Activated T-cell treated with anti-CD3 and anti-CD28 coated beads, Interleukin-2, amount 50 U/mL, for 72 hours (primary cell): ENCODE measurements at regions not wholly inside any gene's neighbourhood (a gene's known extent, or its start where the extent isn't known, plus 50 kb on each side); places are given as distances from the start of the nearest gene placed in this dataset.

Experiments
- ATAC-seq, 2 donors: fragments of 150-1000 bp; cut with Tn5 transposase; replicated peaks in 1 of 2; 2 replicates each; pipeline ENCODE4 v1.10.0; 2021; ENCODE audit warnings: moderate library complexity in 2 of 2, mild to moderate bottlenecking in 1 of 2
- DNase-seq, 2 donors: peaks; one replicate each; pipeline ENCODE4 v3.0.0; 2021 to 2022; ENCODE audit warnings: mixed read lengths in 1 of 2
- H3K27ac Mint-ChIP-seq: one replicate; pipeline ENCODE4 v1.8.0; 2022; ENCODE audit warnings: mild to moderate bottlenecking, moderate library complexity, mixed read lengths
- H3K27me3 Mint-ChIP-seq: one replicate; pipeline ENCODE4 v1.8.0; 2022; ENCODE audit warnings: low read depth, mixed read lengths
- H3K36me3 Mint-ChIP-seq, 2 donors: one replicate each; pipeline ENCODE4 v1.8.0; 2022; ENCODE audit warnings: mixed read lengths in 2 of 2, mild to moderate bottlenecking in 1 of 2; ENCODE audit not compliant: insufficient read depth in 2 of 2
- H3K4me1 Mint-ChIP-seq: one replicate; pipeline ENCODE4 v1.8.0; 2022; ENCODE audit warnings: low read depth, mixed read lengths
- H3K4me3 Mint-ChIP-seq, 2 donors: one replicate each; pipeline ENCODE4 v1.8.0; 2022; ENCODE audit warnings: mild to moderate bottlenecking in 2 of 2, mixed read lengths in 2 of 2, moderate library complexity in 2 of 2
- H3K9me3 Mint-ChIP-seq, 2 donors: one replicate each; pipeline ENCODE4 v1.8.0; 2022; ENCODE audit warnings: mixed read lengths in 2 of 2

DNA sequence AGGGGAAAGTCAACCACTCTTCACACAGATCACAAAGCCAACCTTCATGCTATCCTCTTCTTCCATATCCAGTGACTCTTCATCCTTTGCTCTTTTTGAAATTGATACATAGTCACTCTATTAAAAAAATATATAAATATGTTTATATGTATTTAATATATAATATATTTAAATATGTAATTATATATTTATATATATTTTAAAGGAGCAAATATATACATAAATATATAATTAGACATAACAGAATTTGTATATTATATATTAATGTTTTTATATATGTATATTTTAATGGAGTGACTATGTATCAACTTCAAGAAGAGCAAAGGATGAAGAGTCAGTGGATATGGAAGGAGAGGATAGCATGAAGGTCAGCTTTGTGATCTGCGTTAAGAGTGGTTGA is 374.9 kb downstream of the CDH9 start:
- H3K9me3 Mint-ChIP-seq = peaks cover 2 to 3% of the 10 kb centered on the region in 2 donors
- no peak for ATAC-seq
- H3K27ac Mint-ChIP-seq = no peak overlapping the region
- DNase-seq = no peak
- no peaks in the 10 kb centered on the region for H3K36me3 Mint-ChIP-seq
- no peaks in the 10 kb centered on the region for H3K4me1 Mint-ChIP-seq
- no peaks in the 10 kb centered on the region for H3K27me3 Mint-ChIP-seq
- no peak overlapping the region for H3K4me3 Mint-ChIP-seq

DNA sequence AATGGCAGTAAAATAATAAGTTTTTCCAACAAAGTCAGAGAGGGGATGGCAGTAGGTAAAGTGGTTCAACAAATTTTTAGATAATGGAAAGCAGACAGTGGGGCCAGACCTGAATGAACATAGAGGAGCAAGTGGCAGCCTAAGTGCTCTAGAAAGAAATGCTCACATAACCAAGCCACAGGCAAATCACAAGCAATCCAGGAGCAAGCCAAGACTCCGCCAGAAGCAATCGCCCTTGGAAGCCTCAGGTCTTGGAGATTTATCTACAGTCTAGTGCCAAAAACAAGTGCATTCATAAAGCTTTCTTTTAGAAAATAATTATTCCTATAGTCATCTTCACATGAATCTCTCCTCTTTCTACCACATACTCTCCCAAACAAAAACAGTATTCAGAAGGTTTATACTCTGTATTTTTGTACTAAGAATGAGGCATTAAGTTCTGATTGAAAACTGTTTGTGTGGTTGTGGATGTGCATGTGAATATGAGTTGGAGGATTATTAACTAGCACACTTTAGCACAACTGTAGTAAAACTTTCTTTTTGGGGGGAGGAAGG is 375.5 kb downstream of the CDH9 start:
- ATAC-seq (no peak), DNase-seq (no peak)
- H3K4me1 Mint-ChIP-seq = no peaks in the 10 kb centered on the region
- H3K36me3 Mint-ChIP-seq = no peaks in the 10 kb centered on the region
- peaks cover 2 to 3% of the 10 kb centered on the region in 2 donors for H3K9me3 Mint-ChIP-seq
- H3K27me3 Mint-ChIP-seq = no peaks in the 10 kb centered on the region
- H3K4me3 Mint-ChIP-seq = no peak overlapping the region
- no peak overlapping the region for H3K27ac Mint-ChIP-seq

DNA sequence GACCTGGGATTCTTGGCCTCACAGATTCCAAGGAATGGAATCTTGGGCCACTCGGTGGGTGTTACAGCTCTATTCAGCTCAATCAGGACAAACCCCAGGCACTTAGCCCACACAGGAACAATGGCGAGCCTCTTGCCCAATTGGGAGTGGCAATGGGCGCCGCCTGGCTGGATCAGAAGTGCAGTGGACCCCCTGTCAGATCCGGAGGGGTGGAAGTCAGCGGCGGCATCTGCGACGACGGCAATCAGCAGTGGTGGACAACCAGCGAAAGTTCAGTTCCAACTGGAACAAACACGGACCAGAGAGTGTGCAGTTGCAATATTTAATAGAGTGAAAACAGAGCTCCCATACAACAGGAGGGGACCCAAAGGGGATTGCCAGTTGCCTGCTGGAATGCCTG is 378.3 kb downstream of the CDH9 start:
- Mint-ChIP-seq H3K36me3 (peaks cover 0 to 3% of the 10 kb centered on the region in 2 donors), H3K4me3 (no peak overlapping the region), H3K27me3 (no peaks in the 10 kb centered on the region), H3K4me1 (no peaks in the 10 kb centered on the region), H3K27ac (no peak overlapping the region), H3K9me3 (peaks cover 3 to 4% of the 10 kb centered on the region in 2 donors)
- ATAC-seq (no peak), DNase-seq (no peak)

- Mint-ChIP-seq H3K36me3 (peaks cover 0 to 2% of the 10 kb centered on the region in 2 donors), H3K4me1 (no peaks in the 10 kb centered on the region), H3K9me3 (peaks cover 10 to 14% of the 10 kb centered on the region in 2 donors), H3K4me3 (no peak overlapping the region), H3K27me3 (no peaks in the 10 kb centered on the region), H3K27ac (no peak overlapping the region)
- ATAC-seq (no peak), DNase-seq (no peak)
Observed at GRCh38 chr5:26649000-26649399, 389.4 kb downstream of the CDH9 start.

GRCh38 chr5:26647781-26648180 is 390.6 kb downstream of the CDH9 start:
- no peak for DNase-seq
- peaks cover 12 to 13% of the 10 kb centered on the region in 2 donors for H3K9me3 Mint-ChIP-seq
- H3K27ac Mint-ChIP-seq = no peak overlapping the region

GRCh38 chr5:26645659-26646058 is 392.7 kb downstream of the CDH9 start:
- H3K9me3 Mint-ChIP-seq = peaks cover 12 to 14% of the 10 kb centered on the region in 2 donors
- H3K4me1 Mint-ChIP-seq = no peaks in the 10 kb centered on the region
- H3K27me3 Mint-ChIP-seq = no peaks in the 10 kb centered on the region
- no peak overlapping the region for H3K27ac Mint-ChIP-seq
- no peak for DNase-seq
- H3K36me3 Mint-ChIP-seq = peaks cover 1 to 2% of the 10 kb centered on the region in 2 donors
- no peak overlapping the region for H3K4me3 Mint-ChIP-seq
- no peak for ATAC-seq

More at GRCh38 chr5:26647781-26648180, 390.6 kb downstream of the CDH9 start:
- H3K27me3 Mint-ChIP-seq = no peaks in the 10 kb centered on the region
- H3K36me3 Mint-ChIP-seq = peaks cover 0 to 2% of the 10 kb centered on the region in 2 donors
- ATAC-seq = no peak
- no peak overlapping the region for H3K4me3 Mint-ChIP-seq
- no peaks in the 10 kb centered on the region for H3K4me1 Mint-ChIP-seq

GRCh38 chr5:26641492-26641891 is 396.9 kb downstream of the CDH9 start:
- no peak overlapping the region for H3K27ac Mint-ChIP-seq
- peaks cover 15 to 24% of the 10 kb centered on the region in 2 donors for H3K9me3 Mint-ChIP-seq
- no peaks in the 10 kb centered on the region for H3K4me1 Mint-ChIP-seq
- ATAC-seq = no peak
- H3K27me3 Mint-ChIP-seq = no peaks in the 10 kb centered on the region
- H3K36me3 Mint-ChIP-seq = peaks cover 1 to 2% of the 10 kb centered on the region in 2 donors
- H3K4me3 Mint-ChIP-seq = no peak overlapping the region
- no peak for DNase-seq

GRCh38 chr5:26625099-26625498 is 413.3 kb downstream of the CDH9 start:
- H3K9me3 Mint-ChIP-seq = peaks cover 3 to 6% of the 10 kb centered on the region in 2 donors
- no peak overlapping the region for H3K27ac Mint-ChIP-seq
- H3K4me1 Mint-ChIP-seq = no peaks in the 10 kb centered on the region
- no peaks in the 10 kb centered on the region for H3K27me3 Mint-ChIP-seq
- H3K36me3 Mint-ChIP-seq = no peaks in the 10 kb centered on the region
- ATAC-seq = no peak
- no peak overlapping the region for H3K4me3 Mint-ChIP-seq
- DNase-seq = no peak

- DNase-seq (no peak), ATAC-seq (no peak)
- H3K36me3 Mint-ChIP-seq = no peaks in the 10 kb centered on the region
- no peaks in the 10 kb centered on the region for H3K27me3 Mint-ChIP-seq
- no peaks in the 10 kb centered on the region for H3K4me1 Mint-ChIP-seq
- peaks cover 3 to 6% of the 10 kb centered on the region in 2 donors for H3K9me3 Mint-ChIP-seq
- no peak overlapping the region for H3K27ac Mint-ChIP-seq
- no peak overlapping the region for H3K4me3 Mint-ChIP-seq
Observed at GRCh38 chr5:26622947-26623346, 415.4 kb downstream of the CDH9 start.

DNA sequence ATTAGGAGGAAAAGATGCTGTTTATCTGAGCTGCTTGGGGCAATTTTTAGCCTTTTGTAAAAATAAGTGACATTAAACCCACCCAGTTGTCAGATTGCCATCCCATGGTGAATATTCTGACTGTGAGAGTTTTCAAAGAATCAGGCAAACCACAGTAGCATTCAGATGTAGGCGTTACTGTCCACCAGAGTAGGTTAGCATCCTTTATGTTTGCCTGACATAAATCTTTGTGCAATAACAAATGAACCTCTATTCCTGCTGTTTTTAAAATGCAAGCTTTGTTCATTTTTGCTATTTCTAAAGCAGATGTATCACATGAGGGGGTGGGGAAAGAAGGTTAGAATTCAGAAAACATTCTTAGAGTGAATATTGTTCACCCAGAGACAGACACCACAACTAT is 427.8 kb downstream of the CDH9 start:
- Mint-ChIP-seq H3K9me3 (peaks cover 10% of the 10 kb centered on the region in 2 donors), H3K36me3 (peaks cover 0 to 1% of the 10 kb centered on the region in 2 donors), H3K27me3 (no peaks in the 10 kb centered on the region), H3K4me1 (no peaks in the 10 kb centered on the region), H3K27ac (no peak overlapping the region), H3K4me3 (no peak overlapping the region)
- DNase-seq (no peak), ATAC-seq (no peak)

DNA sequence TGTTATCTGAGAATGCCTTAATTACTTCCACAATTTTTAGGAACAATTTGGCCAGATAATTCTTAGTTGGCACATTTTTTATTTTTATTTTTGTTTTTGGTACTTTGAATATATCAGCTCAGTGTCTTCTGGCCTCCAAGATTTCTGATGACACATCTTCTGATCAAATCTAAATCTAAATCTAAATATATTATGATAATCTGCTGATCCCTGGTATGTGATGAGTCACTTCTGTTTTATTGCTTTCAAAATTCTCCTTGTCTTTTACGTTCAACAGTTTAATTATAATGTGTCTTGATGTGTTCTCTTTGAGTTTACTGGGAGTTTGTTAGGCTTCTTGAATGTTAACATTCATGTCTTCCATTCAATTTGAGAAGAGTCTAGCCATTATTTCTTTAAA is 436.8 kb downstream of the CDH9 start:
- Mint-ChIP-seq H3K4me1 (no peaks in the 10 kb centered on the region), H3K27me3 (no peaks in the 10 kb centered on the region), H3K9me3 (peaks cover 7 to 10% of the 10 kb centered on the region in 2 donors), H3K27ac (no peak overlapping the region), H3K36me3 (no peaks in the 10 kb centered on the region), H3K4me3 (no peak overlapping the region)
- no peak for DNase-seq
- no peak for ATAC-seq

DNA sequence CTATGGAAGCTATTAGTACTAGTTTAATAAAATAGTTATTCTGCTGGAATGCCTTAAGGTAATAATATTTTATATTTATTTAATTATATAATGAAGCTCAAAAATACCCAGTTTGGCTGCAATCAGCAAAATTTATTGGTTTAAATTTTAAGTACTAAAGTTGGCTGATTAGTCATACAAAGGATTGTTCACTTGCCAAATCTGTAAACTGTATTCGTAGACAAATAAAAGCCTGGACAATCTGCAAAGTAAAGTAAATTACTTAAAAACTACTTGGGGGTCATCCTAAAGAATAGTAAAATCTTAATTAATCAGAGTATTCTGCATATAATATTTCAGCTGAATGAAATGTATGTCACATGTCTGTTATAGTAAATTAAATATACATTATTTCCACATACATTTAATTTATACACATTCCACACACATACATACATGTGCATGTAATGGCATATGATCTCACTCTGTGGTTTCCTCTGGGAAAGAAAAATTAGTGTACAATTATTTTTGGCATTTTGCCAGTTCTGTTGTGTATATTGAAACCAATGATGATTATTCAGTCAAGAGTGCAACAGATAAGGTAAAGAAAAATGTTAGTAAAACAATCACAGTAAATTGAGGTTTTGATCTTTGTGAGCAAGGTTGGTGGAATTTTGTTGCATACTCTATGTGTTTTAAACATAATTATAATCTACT is 455.9 kb downstream of the CDH9 start:
- no peak for ATAC-seq
- Mint-ChIP-seq H3K9me3 (peaks cover 10 to 11% of the 10 kb centered on the region in 2 donors), H3K27ac (no peak overlapping the region), H3K27me3 (no peaks in the 10 kb centered on the region), H3K36me3 (no peaks in the 10 kb centered on the region), H3K4me3 (no peak overlapping the region), H3K4me1 (no peaks in the 10 kb centered on the region)
- DNase-seq = no peak

GRCh38 chr5:26579712-26580111 is 458.7 kb downstream of the CDH9 start:
- H3K27me3 Mint-ChIP-seq = no peaks in the 10 kb centered on the region

GRCh38 chr5:26578002-26578401 is 460.4 kb downstream of the CDH9 start:
- DNase-seq (no peak), ATAC-seq (no peak)
- H3K9me3 Mint-ChIP-seq = peaks cover 4 to 12% of the 10 kb centered on the region in 2 donors
- no peaks in the 10 kb centered on the region for H3K36me3 Mint-ChIP-seq
- H3K4me3 Mint-ChIP-seq = no peak overlapping the region
- H3K27me3 Mint-ChIP-seq = no peaks in the 10 kb centered on the region
- H3K4me1 Mint-ChIP-seq = no peaks in the 10 kb centered on the region
- H3K27ac Mint-ChIP-seq = no peak overlapping the region

More at GRCh38 chr5:26579712-26580111, 458.7 kb downstream of the CDH9 start:
- Mint-ChIP-seq H3K4me3 (no peak overlapping the region), H3K4me1 (no peaks in the 10 kb centered on the region), H3K27ac (no peak overlapping the region), H3K9me3 (peaks cover 6 to 8% of the 10 kb centered on the region in 2 donors), H3K36me3 (no peaks in the 10 kb centered on the region)
- DNase-seq = no peak
- ATAC-seq = no peak
